Mesothelial cell of epicardium (in vitro differentiated cells): ENCODE measurements at regions not wholly inside any gene's neighbourhood (a gene's known extent, or its start where the extent isn't known, plus 50 kb on each side); places are given as distances from the start of the nearest gene placed in this dataset.

ENCODE experiments used
- DNase-seq, 2 experiments: peaks; one replicate each; pipeline ENCODE4 v3.0.0; 2021; ENCODE audit warnings: low spot score in 2 of 2; ENCODE audit not compliant: unreplicated experiment in 2 of 2
- H3K27ac Mint-ChIP-seq: 2 replicates; pipeline ENCODE4 v1.8.0; 2021; ENCODE audit warnings: mixed read lengths
- H3K27me3 Mint-ChIP-seq: 2 replicates; pipeline ENCODE4 v1.8.0; 2021; ENCODE audit warnings: low read depth, mixed read lengths
- H3K36me3 Mint-ChIP-seq: 2 replicates; pipeline ENCODE4 v1.8.0; 2021; ENCODE audit warnings: mixed read lengths
- H3K4me1 Mint-ChIP-seq: 2 replicates; pipeline ENCODE4 v1.8.0; 2021; ENCODE audit warnings: mixed read lengths
- H3K4me3 Mint-ChIP-seq: 2 replicates; pipeline ENCODE4 v1.8.0; 2021; ENCODE audit warnings: mild to moderate bottlenecking, moderate library complexity, mixed read lengths
- H3K9me3 Mint-ChIP-seq: 2 replicates; pipeline ENCODE4 v1.8.0; 2021; ENCODE audit warnings: mixed read lengths
- CTCF ChIP-seq: fragments of 200-600 bp; sonication (generic); IDR thresholded peaks from one replicate; pipeline ENCODE4 v1.5.0; 2021; ENCODE audit warnings: antibody characterized with exemption; ENCODE audit not compliant: unreplicated experiment

GRCh38 chr13:81409284-81409683 is 1068.4 kb upstream of the SPRY2 start:
- Mint-ChIP-seq H3K9me3 (no peaks in the 10 kb centered on the region), H3K36me3 (no peaks in the 10 kb centered on the region), H3K27me3 (no peaks in the 10 kb centered on the region), H3K27ac (no peak overlapping the region), H3K4me3 (no peak overlapping the region), H3K4me1 (peaks cover 4% of the 10 kb centered on the region)
- no peak for DNase-seq
- no peak for TF ChIP-seq CTCF

- Mint-ChIP-seq H3K36me3 (no peaks in the 10 kb centered on the region), H3K9me3 (no peaks in the 10 kb centered on the region), H3K27me3 (no peaks in the 10 kb centered on the region), H3K27ac (no peak overlapping the region), H3K4me3 (no peak overlapping the region), H3K4me1 (peaks cover 4% of the 10 kb centered on the region)
- no peak for TF ChIP-seq CTCF
- no peak for DNase-seq
Measured at GRCh38 chr13:81408647-81409046, 1067.7 kb upstream of the SPRY2 start.

- Mint-ChIP-seq H3K27me3 (no peaks in the 10 kb centered on the region), H3K4me1 (peaks cover 4% of the 10 kb centered on the region), H3K9me3 (no peaks in the 10 kb centered on the region), H3K4me3 (no peak overlapping the region), H3K36me3 (no peaks in the 10 kb centered on the region), H3K27ac (no peak overlapping the region)
- TF ChIP-seq CTCF, result no peak
- DNase-seq, result no peak
Measured at GRCh38 chr13:81406639-81407292, 1065.8 kb upstream of the SPRY2 start.

- no peak overlapping the region for H3K27ac Mint-ChIP-seq
- no peaks in the 10 kb centered on the region for H3K27me3 Mint-ChIP-seq
- no peak overlapping the region for H3K4me3 Mint-ChIP-seq
- no peak for TF ChIP-seq CTCF
- H3K4me1 Mint-ChIP-seq, result peaks cover 4% of the 10 kb centered on the region
- no peak for DNase-seq
- H3K36me3 Mint-ChIP-seq, result no peaks in the 10 kb centered on the region
- no peaks in the 10 kb centered on the region for H3K9me3 Mint-ChIP-seq
Measured at GRCh38 chr13:81406022-81406421, 1065.1 kb upstream of the SPRY2 start.

- no peak for DNase-seq
- Mint-ChIP-seq H3K4me1 (peaks cover 37% of the 10 kb centered on the region), H3K27me3 (no peaks in the 10 kb centered on the region), H3K27ac (no peak overlapping the region), H3K4me3 (no peak overlapping the region), H3K36me3 (no peaks in the 10 kb centered on the region), H3K9me3 (peaks cover 14% of the 10 kb centered on the region)
- TF ChIP-seq CTCF, result no peak
Measured at GRCh38 chr13:81396192-81396591, 1055.3 kb upstream of the SPRY2 start.

- no peak for DNase-seq
- Mint-ChIP-seq H3K27ac (no peak overlapping the region), H3K4me1 (peaks cover 37% of the 10 kb centered on the region), H3K9me3 (peaks cover 14% of the 10 kb centered on the region), H3K36me3 (no peaks in the 10 kb centered on the region), H3K4me3 (no peak overlapping the region), H3K27me3 (no peaks in the 10 kb centered on the region)
- TF ChIP-seq CTCF, result no peak
Measured at GRCh38 chr13:81395368-81395767, 1054.4 kb upstream of the SPRY2 start.
